DND-41 (cell line): ENCODE measurements at regions not wholly inside any gene's neighbourhood (a gene's known extent, or its start where the extent isn't known, plus 50 kb on each side); places are given as distances from the start of the nearest gene placed in this dataset.

Experiments used
- CTCF ChIP-seq: IDR thresholded peaks from 2 replicates; pipeline ENCODE4 v1.5.1; 2012; ENCODE audit warnings: borderline replicate concordance, low read length, moderate library complexity, mild to moderate bottlenecking; ENCODE audit not compliant: poor library complexity, severe bottlenecking; ENCODE audit errors: extremely low read depth
- EZH2 ChIP-seq: IDR thresholded peaks from 3 replicates; pipeline ENCODE4 v1.6.1; 2012; ENCODE audit warnings: borderline replicate concordance, low read depth, mild to moderate bottlenecking, moderate library complexity, low read length, inconsistent platforms; ENCODE audit not compliant: severe bottlenecking

- TF ChIP-seq CTCF = no peak
- no peak for TF ChIP-seq EZH2
Observed at GRCh38 chr3:20422391-20422790, 236.4 kb upstream of the SGO1 start.
